Caco-2 (cell line): ENCODE measurements at regions not wholly inside any gene's neighbourhood (a gene's known extent, or its start where the extent isn't known, plus 50 kb on each side); places are given as distances from the start of the nearest gene placed in this dataset.

Experiments used
- BruUV-seq: library from RNA; stranded (reverse); fragments of 400-500 nt; replicated peaks from 2 replicates; lab custom pipeline; 2021; lab: Mats Ljungman, UMichigan
- CTCF ChIA-PET: fragments of 300-600 bp; sonication (Branson Sonifier 250); formaldehyde crosslinking; loops from one replicate; lab custom pipeline; 2022; ENCODE audit warnings: antibody characterized with exemption; lab: Charles Lee
- POLR2A ChIA-PET: fragments of 300-600 bp; sonication (Branson Sonifier 250); formaldehyde crosslinking; loops from one replicate; lab custom pipeline; 2022; ENCODE audit warnings: antibody characterized with exemption; lab: Charles Lee
- DNase-seq, 2 experiments: peaks; one replicate each; pipeline versions ENCODE4 v3.0.0 to v3.0.0-alpha.2; 2020 to 2022
- H3K27me3 ChIP-seq: replicated peaks from 2 replicates; pipeline ENCODE4 v1.6.0; 2011; ENCODE audit warnings: low read length; ENCODE audit not compliant: control insufficient read depth, insufficient read depth
- H3K36me3 ChIP-seq: 2 replicates; pipeline ENCODE4 v1.5.1; 2011; ENCODE audit warnings: low read length; ENCODE audit not compliant: control insufficient read depth, insufficient read depth
- H3K4me1 ChIP-seq: fragments of 250-450 bp; sonication (Bioruptor Pico); 2 replicates; pipeline ENCODE4 v1.5.1; 2020; ENCODE audit warnings: mild to moderate bottlenecking
- H3K4me3 ChIP-seq: 2 replicates; pipeline ENCODE4 v1.5.1; 2011; ENCODE audit warnings: low read depth, mild to moderate bottlenecking, control low read depth, low read length
- H3K9me3 ChIP-seq: fragments of 250-450 bp; sonication (Bioruptor Pico); 2 replicates; pipeline ENCODE4 v1.5.1; 2020; ENCODE audit warnings: mild to moderate bottlenecking, moderate library complexity
- H3K27ac Mint-ChIP-seq: one replicate; pipeline ENCODE4 v1.8.0; 2022; ENCODE audit warnings: mixed read lengths; ENCODE audit not compliant: unreplicated experiment
- H3K27me3 Mint-ChIP-seq: one replicate; pipeline ENCODE4 v1.8.0; 2022; ENCODE audit warnings: mixed read lengths; ENCODE audit not compliant: insufficient read depth, unreplicated experiment
- H3K36me3 Mint-ChIP-seq: one replicate; pipeline ENCODE4 v1.8.0; 2022; ENCODE audit warnings: mild to moderate bottlenecking, mixed read lengths; ENCODE audit not compliant: insufficient read depth, unreplicated experiment
- H3K4me1 Mint-ChIP-seq: one replicate; pipeline ENCODE4 v1.8.0; 2022; ENCODE audit warnings: low read depth, mixed read lengths; ENCODE audit not compliant: unreplicated experiment
- H3K4me3 Mint-ChIP-seq: one replicate; pipeline ENCODE4 v1.8.0; 2022; ENCODE audit warnings: mild to moderate bottlenecking, moderate library complexity, mixed read lengths; ENCODE audit not compliant: unreplicated experiment
- H3K9me3 Mint-ChIP-seq: one replicate; pipeline ENCODE4 v1.8.0; 2022; ENCODE audit warnings: mixed read lengths; ENCODE audit not compliant: unreplicated experiment
- CTCF ChIP-seq, 2 experiments: fragments of 200-600 bp in 1 of 2; IDR thresholded peaks; 1 replicate in 1 of 2; 2 replicates in 1 of 2; pipeline versions ENCODE4 v1.5.1 to v1.8.0; 2011 to 2022; ENCODE audit warnings: antibody characterized with exemption in 1 of 2, control low read depth in 1 of 2, inconsistent platforms in 1 of 2, low read depth in 1 of 2, low read length in 1 of 2, mild to moderate bottlenecking in 1 of 2, moderate library complexity in 1 of 2; ENCODE audit not compliant: insufficient read depth in 1 of 2, severe bottlenecking in 1 of 2, unreplicated experiment in 1 of 2
- intact Hi-C: fragments of 100-400 bp; cut with micrococcal nuclease; formaldehyde crosslinking; loops from one replicate; pipeline ENCODE4 v1.10.0; 2022; ENCODE audit not compliant: unreplicated experiment

GRCh38 chr12:97305651-97306050 lies 157.0 kb upstream of the RMST start:
- no peaks in the 10 kb centered on the region for H3K4me1 Mint-ChIP-seq
- POLR2A ChIA-PET: no interaction called here
- no peaks in the 10 kb centered on the region for H3K36me3 Mint-ChIP-seq
- TF ChIP-seq CTCF (IDR thresholded peaks at IDR 0.05; ENCODE audit: insufficient read depth in 1 of 2, low read depth in 1 of 2, low read length in 1 of 2, severe bottlenecking in 1 of 2, unreplicated experiment in 1 of 2): no peak
- BruUV-seq: no TSS peak
- CTCF ChIA-PET: interaction anchor here (0.6 kb wide), 1 partner anchor 16 kb away, joined by 4 read pairs; no protein-coding TSS in a partner anchor
- no peaks in the 10 kb centered on the region for H3K9me3 ChIP-seq
- no peak overlapping the region for H3K4me3 Mint-ChIP-seq
- no peaks in the 10 kb centered on the region for H3K27me3 ChIP-seq
- intact Hi-C loops: no loop called here
- no peak overlapping the region for H3K4me3 ChIP-seq
- no peaks in the 10 kb centered on the region for H3K9me3 Mint-ChIP-seq
- no peak overlapping the region for H3K27ac Mint-ChIP-seq
- H3K4me1 ChIP-seq: no peaks in the 10 kb centered on the region
- DNase-seq: no peak
- H3K36me3 ChIP-seq: no peaks in the 10 kb centered on the region
- peaks cover 3% of the 10 kb centered on the region for H3K27me3 Mint-ChIP-seq

GRCh38 chr12:97306147-97306546 lies 156.5 kb upstream of the RMST start:
- POLR2A ChIA-PET: no interaction called here
- Mint-ChIP-seq H3K36me3 (no peaks in the 10 kb centered on the region), H3K27ac (no peak overlapping the region), H3K27me3 (peaks cover 3% of the 10 kb centered on the region), H3K9me3 (no peaks in the 10 kb centered on the region), H3K4me1 (no peaks in the 10 kb centered on the region), H3K4me3 (no peak overlapping the region)
- no peak for TF ChIP-seq CTCF (IDR thresholded peaks at IDR 0.05; ENCODE audit: insufficient read depth in 1 of 2, low read depth in 1 of 2, low read length in 1 of 2, severe bottlenecking in 1 of 2, unreplicated experiment in 1 of 2)
- CTCF ChIA-PET: no interaction called here
- H3K4me1 ChIP-seq: no peaks in the 10 kb centered on the region
- intact Hi-C loops: no loop called here
- DNase-seq: no peak
- no peaks in the 10 kb centered on the region for H3K9me3 ChIP-seq
- H3K27me3 ChIP-seq: no peaks in the 10 kb centered on the region
- BruUV-seq: no TSS peak
- no peak overlapping the region for H3K4me3 ChIP-seq
- no peaks in the 10 kb centered on the region for H3K36me3 ChIP-seq

GRCh38 chr12:97308576-97309198 lies 153.9 kb upstream of the RMST start:
- H3K4me1 Mint-ChIP-seq: peaks cover 6% of the 10 kb centered on the region
- Histone ChIP-seq H3K4me1 (no peaks in the 10 kb centered on the region; the same call in 1 of the 2 replicates), H3K4me3 (no peak overlapping the region), H3K36me3 (no peaks in the 10 kb centered on the region), H3K27me3 (no peaks in the 10 kb centered on the region), H3K9me3 (no peaks in the 10 kb centered on the region)
- ChIA-PET POLR2A (no interaction called here), CTCF (interaction anchor here (1.0 kb wide), 1 partner anchor 74 kb away, joined by 3 read pairs; no protein-coding TSS in a partner anchor)
- intact Hi-C loops: loop anchor here (1.0 kb wide), 2 partner anchors 159 to 318 kb away; no protein-coding TSS in a partner anchor
- no TSS peak for BruUV-seq
- no peaks in the 10 kb centered on the region for H3K36me3 Mint-ChIP-seq
- no peak overlapping the region for H3K27ac Mint-ChIP-seq
- DNase-seq: peak in 1 of 2 experiments; percentile 45
- TF ChIP-seq CTCF (IDR thresholded peaks at IDR 0.05; ENCODE audit: insufficient read depth in 1 of 2, low read depth in 1 of 2, low read length in 1 of 2, severe bottlenecking in 1 of 2, unreplicated experiment in 1 of 2): peak; percentile 61 to 68
- no peak overlapping the region for H3K4me3 Mint-ChIP-seq
- no peaks in the 10 kb centered on the region for H3K27me3 Mint-ChIP-seq
- H3K9me3 Mint-ChIP-seq: no peaks in the 10 kb centered on the region
